Left lung (tissue), 4 donors: ENCODE measurements at regions not wholly inside any gene's neighbourhood (a gene's known extent, or its start where the extent isn't known, plus 50 kb on each side); places are given as distances from the start of the nearest gene placed in this dataset.

ENCODE experiments used
- ATAC-seq: fragments of 200-7000 bp; cut with Tn5 transposase; one replicate; pipeline ENCODE4 v1.9.1; 2020; ENCODE audit warnings: moderate library complexity
- DNase-seq, 4 donors: peaks; one replicate each; pipeline ENCODE4 v3.0.0-alpha.2; 2013 to 2020
- H3K27ac ChIP-seq, 2 donors: fragments of 200-600 bp; sonication (generic) in 1 of 2; one replicate each; pipeline versions ENCODE4 v1.5.0 to v1.8.0; 2020 to 2021
- H3K27me3 ChIP-seq, 2 donors: fragments of 200-600 bp; sonication (generic) in 1 of 2; one replicate each; pipeline versions ENCODE4 v1.5.0 to v1.8.0; 2020 to 2021
- H3K36me3 ChIP-seq, 2 donors: fragments of 200-600 bp; sonication (generic) in 1 of 2; one replicate each; pipeline versions ENCODE4 v1.5.0 to v1.8.0; 2020 to 2021
- H3K4me1 ChIP-seq, 2 donors: fragments of 200-600 bp; one replicate each; pipeline ENCODE4 v1.8.0; 2021
- H3K4me3 ChIP-seq, 2 donors: fragments of 200-600 bp; sonication (generic) in 1 of 2; one replicate each; pipeline versions ENCODE4 v1.5.0 to v1.8.0; 2020 to 2021; ENCODE audit warnings: mild to moderate bottlenecking in 1 of 2
- H3K9me3 ChIP-seq, 2 donors: fragments of 200-600 bp; sonication (generic) in 1 of 2; one replicate each; pipeline versions ENCODE4 v1.5.0 to v1.8.0; 2020 to 2021
- CTCF ChIP-seq, 2 donors: fragments of 200-600 bp; sonication (generic) in 1 of 2; IDR thresholded peaks; one replicate each; pipeline versions ENCODE4 v1.5.0 to v1.8.0; 2021; ENCODE audit warnings: antibody characterized with exemption in 2 of 2
- intact Hi-C, 2 donors: fragments of 100-400 bp; cut with DNase I; formaldehyde crosslinking; loops; one replicate each; pipeline versions ENCODE4 v1.11.2 to v1.14.2; 2022
- donor health status: DM: no; HTN: yes; CAD: no.
- donor health status: DM: no; HTN: no; CAD: no.

DNA sequence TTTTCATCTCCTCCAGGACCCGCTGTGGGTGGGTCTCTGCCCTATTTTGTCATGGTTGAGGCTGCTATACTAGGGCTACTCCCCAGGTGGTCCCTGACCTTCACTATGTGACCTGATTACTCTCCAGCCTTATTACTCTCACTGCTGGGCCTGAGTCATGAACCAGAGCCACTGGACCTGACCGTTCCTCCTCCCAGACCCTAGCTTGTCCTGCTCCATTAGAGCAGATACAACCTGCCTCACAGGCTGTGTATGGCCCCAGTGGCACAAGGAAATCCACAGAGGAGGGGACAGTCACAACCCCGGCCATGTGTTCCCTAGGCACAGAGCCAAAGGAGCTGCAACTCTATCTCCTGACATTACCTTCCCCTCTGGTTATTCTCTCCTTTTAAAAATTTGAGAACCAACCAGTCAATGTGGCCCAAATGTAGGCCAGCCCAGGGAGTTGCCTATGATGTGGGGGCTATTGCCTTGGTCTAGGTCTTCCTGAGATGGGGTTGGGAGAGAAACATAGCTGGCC, 96.0 kb upstream of the FSTL4 start:
- DNase-seq = no peak
- no peaks in the 10 kb centered on the region for H3K4me1 ChIP-seq
- no peaks in the 10 kb centered on the region for H3K36me3 ChIP-seq
- ATAC-seq = no peak
- no peaks in the 10 kb centered on the region for H3K27me3 ChIP-seq
- H3K9me3 ChIP-seq = no peaks in the 10 kb centered on the region
- no peak for TF ChIP-seq CTCF (IDR thresholded peaks at IDR 0.05)
- no peak overlapping the region for H3K27ac ChIP-seq
- intact Hi-C loops = no loop called here
- no peak overlapping the region for H3K4me3 ChIP-seq

- intact Hi-C loops = no loop called here
- DNase-seq = no peak
- no peak for ATAC-seq
These were observed 95.3 kb upstream of the FSTL4 start for GRCh38 chr5:133707629-133708028.

GRCh38 chr5:133706506-133707430, 94.4 kb upstream of the FSTL4 start:
- ATAC-seq (no peak), DNase-seq (no peak)
- Histone ChIP-seq H3K27ac (no peak overlapping the region), H3K27me3 (no peaks in the 10 kb centered on the region), H3K4me1 (no peaks in the 10 kb centered on the region), H3K4me3 (no peak overlapping the region), H3K36me3 (no peaks in the 10 kb centered on the region), H3K9me3 (no peaks in the 10 kb centered on the region)
- intact Hi-C loops = no loop called here
- no peak for TF ChIP-seq CTCF (IDR thresholded peaks at IDR 0.05)

More at GRCh38 chr5:133707629-133708028, 95.3 kb upstream of the FSTL4 start:
- Histone ChIP-seq H3K4me1 (no peaks in the 10 kb centered on the region), H3K9me3 (no peaks in the 10 kb centered on the region), H3K27ac (no peak overlapping the region), H3K27me3 (no peaks in the 10 kb centered on the region), H3K36me3 (no peaks in the 10 kb centered on the region), H3K4me3 (no peak overlapping the region)
- TF ChIP-seq CTCF (IDR thresholded peaks at IDR 0.05) = no peak

DNA sequence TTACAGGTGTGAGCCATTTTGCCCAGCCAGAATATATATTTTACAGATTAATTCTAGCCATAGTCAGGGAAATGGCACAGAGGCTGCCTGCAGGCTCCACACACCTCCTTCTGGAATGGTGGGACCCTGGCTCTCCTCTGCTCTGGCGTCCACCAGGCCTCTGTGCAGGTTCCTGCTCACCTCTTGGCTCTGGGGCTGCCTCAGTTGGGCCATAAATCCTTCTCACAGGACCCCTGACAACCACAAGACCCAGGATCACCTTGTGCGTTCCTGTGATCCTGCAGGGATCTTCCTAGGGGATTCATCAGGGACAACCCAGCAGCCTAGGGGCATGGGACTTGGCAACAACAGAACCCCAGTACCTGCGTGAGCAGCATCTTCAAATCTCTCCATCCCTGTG, 93.0 kb upstream of the FSTL4 start:
- DNase-seq (no peak), ATAC-seq (no peak)
- H3K4me3 ChIP-seq = no peak overlapping the region
- no peak overlapping the region for H3K27ac ChIP-seq
- TF ChIP-seq CTCF (IDR thresholded peaks at IDR 0.05) = no peak
- H3K9me3 ChIP-seq = no peaks in the 10 kb centered on the region
- H3K27me3 ChIP-seq = no peaks in the 10 kb centered on the region
- intact Hi-C loops = no loop called here
- no peaks in the 10 kb centered on the region for H3K4me1 ChIP-seq
- H3K36me3 ChIP-seq = no peaks in the 10 kb centered on the region

DNA sequence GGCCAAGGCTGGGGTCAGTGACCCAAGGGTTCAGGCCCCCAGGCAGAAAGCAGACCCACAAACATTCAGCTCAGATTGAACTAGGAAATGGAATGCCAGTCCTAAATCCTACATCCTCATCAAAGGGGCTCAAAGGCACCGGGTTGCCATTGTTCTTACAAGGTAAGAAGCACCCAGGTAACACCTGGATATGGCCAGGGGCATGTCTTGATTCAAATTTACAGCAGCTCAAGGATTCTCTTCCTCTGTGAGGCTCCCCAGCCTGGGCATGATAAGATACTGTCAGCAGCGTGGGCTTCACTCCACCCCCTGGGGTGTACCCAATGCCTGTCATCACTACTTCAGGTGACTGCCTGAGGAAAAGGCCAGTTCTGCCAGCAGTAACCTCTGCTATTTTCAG, 92.1 kb upstream of the FSTL4 start:
- Histone ChIP-seq H3K27ac (no peak overlapping the region), H3K9me3 (no peaks in the 10 kb centered on the region), H3K36me3 (no peaks in the 10 kb centered on the region), H3K27me3 (no peaks in the 10 kb centered on the region), H3K4me3 (no peak overlapping the region), H3K4me1 (no peaks in the 10 kb centered on the region)
- TF ChIP-seq CTCF (IDR thresholded peaks at IDR 0.05) = no peak
- ATAC-seq = no peak
- DNase-seq = no peak
- intact Hi-C loops = no loop called here
